Ishikawa (cell line): ENCODE measurements at regions not wholly inside any gene's neighbourhood (a gene's known extent, or its start where the extent isn't known, plus 50 kb on each side); places are given as distances from the start of the nearest gene placed in this dataset.

ENCODE experiments used
- CEBPB ChIP-seq: IDR thresholded peaks from 2 replicates; pipeline ENCODE4 v1.6.1; 2012
- CREB1 ChIP-seq: IDR thresholded peaks from 2 replicates; pipeline ENCODE4 v1.6.1; 2012; ENCODE audit warnings: low read depth
- EGR1 ChIP-seq: IDR thresholded peaks from 2 replicates; pipeline ENCODE4 v1.6.1; 2012
- EP300 ChIP-seq: IDR thresholded peaks from 2 replicates; pipeline ENCODE4 v1.6.1; 2012; ENCODE audit warnings: borderline replicate concordance
- FOXM1 ChIP-seq: IDR thresholded peaks from 2 replicates; pipeline ENCODE4 v1.6.1; 2012; ENCODE audit warnings: low read depth, borderline replicate concordance
- MAX ChIP-seq: IDR thresholded peaks from 2 replicates; pipeline ENCODE4 v1.6.1; 2012
- NFIC ChIP-seq: IDR thresholded peaks from 2 replicates; pipeline ENCODE4 v1.6.1; 2012
- RAD21 ChIP-seq: IDR thresholded peaks from 2 replicates; pipeline ENCODE4 v1.6.1; 2012; ENCODE audit warnings: low read depth
- REST ChIP-seq: IDR thresholded peaks from 2 replicates; pipeline ENCODE4 v1.6.1; 2012; ENCODE audit warnings: low read depth, mild to moderate bottlenecking
- TAF1 ChIP-seq: IDR thresholded peaks from 2 replicates; pipeline ENCODE4 v1.6.1; 2012; ENCODE audit warnings: low read depth, mild to moderate bottlenecking
- TCF12 ChIP-seq: IDR thresholded peaks from 2 replicates; pipeline ENCODE4 v1.6.1; 2012; ENCODE audit warnings: low read depth
- TEAD4 ChIP-seq: IDR thresholded peaks from 2 replicates; pipeline ENCODE4 v1.6.1; 2012
- USF1 ChIP-seq: IDR thresholded peaks from 2 replicates; pipeline ENCODE4 v1.6.1; 2012
- YY1 ChIP-seq: IDR thresholded peaks from 2 replicates; pipeline ENCODE4 v1.6.1; 2012; ENCODE audit warnings: low read depth
- ZBTB7A ChIP-seq: IDR thresholded peaks from 2 replicates; pipeline ENCODE4 v1.6.1; 2012; ENCODE audit warnings: low read depth

- TF ChIP-seq EGR1, result no peak
- no peak for TF ChIP-seq TAF1
- TF ChIP-seq CREB1, result no peak
- no peak for TF ChIP-seq YY1
- no peak for TF ChIP-seq ZBTB7A
- no peak for TF ChIP-seq USF1
- TF ChIP-seq REST, result no peak
- no peak for TF ChIP-seq TCF12
- TF ChIP-seq TEAD4, result no peak
- TF ChIP-seq FOXM1, result no peak
- TF ChIP-seq NFIC, result no peak
- TF ChIP-seq RAD21, result no peak
- TF ChIP-seq MAX, result no peak
- TF ChIP-seq EP300, result no peak
- TF ChIP-seq CEBPB, result no peak
Observed at GRCh38 chr2:180699657-180700361, 280.6 kb upstream of the UBE2E3 start.

GRCh38 chr2:180698668-180699067 is 281.7 kb upstream of the UBE2E3 start:
- TF ChIP-seq MAX (no peak), TEAD4 (no peak), CEBPB (no peak), USF1 (no peak), TCF12 (no peak), CREB1 (no peak), EGR1 (no peak)

GRCh38 chr2:180695586-180696401 is 284.6 kb upstream of the UBE2E3 start:
- TF ChIP-seq REST (no peak), TEAD4 (no peak), CREB1 (no peak), TCF12 (no peak), FOXM1 (no peak), EP300 (no peak), CEBPB (no peak), MAX (no peak), EGR1 (no peak), YY1 (no peak), ZBTB7A (no peak), USF1 (no peak), RAD21 (no peak), NFIC (no peak), TAF1 (no peak)

DNA sequence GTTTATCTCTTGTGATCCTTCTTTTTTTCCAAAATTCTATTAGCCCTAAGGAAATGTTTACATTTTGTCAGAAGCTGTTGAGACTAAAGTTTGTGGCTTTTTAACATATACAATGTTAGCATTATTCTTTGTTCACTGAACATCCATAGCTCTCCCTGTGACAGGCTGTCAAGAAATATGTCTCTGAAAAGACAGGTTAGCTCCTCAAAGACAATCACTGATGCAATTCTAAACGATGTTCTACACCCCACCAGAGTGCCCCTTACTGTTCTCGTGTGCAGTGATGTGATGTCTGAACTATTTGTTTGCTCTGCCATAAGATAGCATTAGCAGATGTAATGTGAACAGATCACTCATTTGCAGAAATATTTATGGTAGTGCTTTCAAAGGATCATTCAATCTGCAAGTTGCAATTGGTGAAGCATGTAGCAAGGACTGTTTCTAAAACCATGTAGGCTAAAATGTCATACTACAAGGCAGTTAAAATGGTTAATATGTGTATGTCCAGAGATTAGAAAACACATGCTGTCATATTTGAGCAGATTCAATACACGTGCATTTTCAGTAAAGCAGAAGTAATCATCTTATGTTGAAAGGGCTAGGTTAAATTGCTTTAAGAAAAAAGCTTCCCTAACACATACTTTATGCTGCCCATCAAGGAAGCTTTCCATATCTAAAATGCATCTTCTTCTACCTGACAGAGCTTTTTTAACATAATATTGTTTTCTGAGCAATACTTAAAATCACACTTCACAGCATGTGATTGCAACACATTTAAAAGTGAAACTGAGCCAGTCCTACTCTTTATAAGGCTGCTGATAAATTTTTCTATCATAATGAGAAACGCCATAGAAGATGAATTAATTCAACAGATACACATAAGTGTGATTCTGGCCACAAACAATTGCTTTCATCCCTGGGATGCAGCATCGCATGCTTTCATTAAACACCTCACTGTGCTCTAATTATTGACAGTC is 285.7 kb upstream of the UBE2E3 start:
- TF ChIP-seq TEAD4 (no peak), NFIC (no peak), FOXM1 (no peak), MAX (no peak), TCF12 (no peak), CREB1 (no peak), RAD21 (no peak), CEBPB (no peak), TAF1 (no peak), ZBTB7A (no peak), USF1 (no peak), EGR1 (no peak), REST (no peak), YY1 (no peak), EP300 (no peak)
